Glomerular visceral epithelial cell (primary cell): ENCODE measurements at regions not wholly inside any gene's neighbourhood (a gene's known extent, or its start where the extent isn't known, plus 50 kb on each side); places are given as distances from the start of the nearest gene placed in this dataset.
"Not testable (repeated sequence)": the region's sequence is repeated elsewhere in the genome, so short reads cannot be mapped to it uniquely, and the experiment has no call there.

Experiments
- DNase-seq: peaks from one replicate; pipeline ENCODE4 v3.0.0-alpha.2; 2016; ENCODE audit errors: extremely low spot score

- not testable (repeated sequence) for DNase-seq
These were observed 74.5 kb upstream of the GORAB start for GRCh38 chr1:170457325-170458050.

GRCh38 chr1:170460001-170460400 lies 72.0 kb upstream of the GORAB start:
- no peak for DNase-seq

GRCh38 chr1:170460414-170461155 lies 71.4 kb upstream of the GORAB start:
- DNase-seq, result no peak

GRCh38 chr1:170461291-170461747 lies 70.6 kb upstream of the GORAB start:
- DNase-seq, result no peak

- DNase-seq, result no peak
These were observed 70.1 kb upstream of the GORAB start for GRCh38 chr1:170461762-170462384.

- no peak for DNase-seq
These were observed 61.8 kb upstream of the GORAB start for GRCh38 chr1:170470121-170470520.

GRCh38 chr1:170471398-170472053 lies 60.4 kb upstream of the GORAB start:
- no peak for DNase-seq

- DNase-seq, result no peak
These were observed 51.0 kb upstream of the GORAB start for GRCh38 chr1:170481000-170481399.
